ENCODE measurements at regions not wholly inside any gene's neighbourhood (a gene's known extent, or its start where the extent isn't known, plus 50 kb on each side); places are given as distances from the start of the nearest gene placed in this dataset.

DNA sequence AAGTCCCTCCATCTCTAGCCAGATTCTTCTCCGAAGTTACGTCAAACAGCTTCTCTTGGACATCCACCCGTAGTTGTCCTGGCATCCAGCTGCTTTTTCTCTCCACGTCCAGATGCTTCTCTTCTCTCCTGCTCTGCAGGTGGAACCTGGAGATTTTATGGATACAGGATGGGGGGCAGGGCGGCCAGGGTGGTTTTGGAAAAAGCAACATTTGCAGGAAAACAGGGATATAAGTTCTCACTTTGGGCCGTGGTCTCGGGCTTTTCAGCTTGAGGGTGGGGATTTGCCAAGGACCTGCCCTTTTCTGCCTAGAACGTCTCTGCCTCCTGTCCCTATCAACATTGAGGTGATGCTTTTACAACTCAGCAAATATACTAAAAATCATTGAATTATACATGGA is 1941.6 kb upstream of the C9orf72 start:
- peaks cover 18% of the 10 kb centered on the region for H3K4me1 Mint-ChIP-seq
- H3K27me3 Mint-ChIP-seq (ENCODE audit: insufficient read depth, low read depth) = no peaks in the 10 kb centered on the region
- Histone ChIP-seq H3K79me2 (ENCODE audit: low read depth) (no peaks in the 10 kb centered on the region), H3K4me1 (peaks cover 20% of the 10 kb centered on the region), H4K20me1 (ENCODE audit: low read depth) (peaks cover 3% of the 10 kb centered on the region), H3K9ac (no peak overlapping the region), H3K27me3 (peaks cover 15% of the 10 kb centered on the region), H2AFZ (replicated peaks) (no peak overlapping the region), H3K4me3 (no peak overlapping the region), H3K9me3 (ENCODE audit: low read depth) (no peaks in the 10 kb centered on the region), H3K36me3 (no peaks in the 10 kb centered on the region), H3K4me2 (peak overlapping the region; percentile 45), H3F3A (ENCODE audit: low read depth) (peaks cover 28% of the 10 kb centered on the region), H3K27ac (no peak overlapping the region)
- H3K27ac Mint-ChIP-seq = no peak overlapping the region
- no peak overlapping the region for H3K4me3 Mint-ChIP-seq
- no peak for DNase-seq (ENCODE audit: low spot score)
- peaks cover 7% of the 10 kb centered on the region for H3K9me3 Mint-ChIP-seq
- no peak for TF ChIP-seq CTCF (IDR thresholded peaks at IDR 0.05)
- no peak for TF ChIP-seq EZH2phosphoT487 (IDR thresholded peaks at IDR 0.05)
- TF ChIP-seq EZH2 (IDR thresholded peaks at IDR 0.05) = no peak
- H3K36me3 Mint-ChIP-seq = no peaks in the 10 kb centered on the region

GRCh38 chr9:29548436-29548835 is 1975.2 kb upstream of the C9orf72 start:
- H3K9me3 Mint-ChIP-seq = no peaks in the 10 kb centered on the region
- no peak overlapping the region for H3K4me3 Mint-ChIP-seq
- H3K27ac Mint-ChIP-seq = no peak overlapping the region
- H4K20me1 ChIP-seq (ENCODE audit: low read depth) = no peaks in the 10 kb centered on the region
- no peak overlapping the region for H3K9ac ChIP-seq
- TF ChIP-seq EZH2 (IDR thresholded peaks at IDR 0.05) = no peak
- no peak for TF ChIP-seq EZH2phosphoT487 (IDR thresholded peaks at IDR 0.05)
- no peak for TF ChIP-seq CTCF (IDR thresholded peaks at IDR 0.05)
- no peaks in the 10 kb centered on the region for H3F3A ChIP-seq (ENCODE audit: low read depth)
- no peaks in the 10 kb centered on the region for H3K79me2 ChIP-seq (ENCODE audit: low read depth)
- no peak for DNase-seq (ENCODE audit: low spot score)
- H3K9me3 ChIP-seq (ENCODE audit: low read depth) = no peaks in the 10 kb centered on the region
- no peaks in the 10 kb centered on the region for H3K4me1 ChIP-seq
- no peaks in the 10 kb centered on the region for H3K36me3 ChIP-seq
- no peak overlapping the region for H2AFZ ChIP-seq (replicated peaks)
- H3K4me3 ChIP-seq = no peak overlapping the region
- no peaks in the 10 kb centered on the region for H3K36me3 Mint-ChIP-seq
- no peaks in the 10 kb centered on the region for H3K27me3 Mint-ChIP-seq (ENCODE audit: insufficient read depth, low read depth)
- no peaks in the 10 kb centered on the region for H3K27me3 ChIP-seq
- no peak overlapping the region for H3K4me2 ChIP-seq
- no peak overlapping the region for H3K27ac ChIP-seq
- no peaks in the 10 kb centered on the region for H3K4me1 Mint-ChIP-seq

DNA sequence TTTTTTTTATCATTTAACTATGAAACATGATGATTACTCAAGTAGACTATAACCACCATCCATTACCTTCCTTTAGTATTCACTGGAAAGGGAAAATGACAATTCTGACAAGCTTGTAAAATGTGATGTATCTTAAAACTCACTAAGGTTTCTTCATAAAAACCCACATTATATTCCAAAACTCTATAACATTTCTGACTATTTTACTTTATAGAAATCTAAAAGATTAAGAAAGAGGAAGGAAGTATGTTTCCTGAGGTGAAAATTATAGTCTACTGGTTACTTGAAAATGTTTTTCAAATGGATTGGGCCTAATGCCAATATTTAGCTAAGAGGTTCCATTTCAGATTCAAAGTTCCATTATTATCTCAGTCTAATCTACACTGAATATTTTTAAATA is 1982.2 kb upstream of the C9orf72 start:
- Histone ChIP-seq H3K4me3 (no peak overlapping the region), H3K27ac (no peak overlapping the region), H4K20me1 (ENCODE audit: low read depth) (no peaks in the 10 kb centered on the region), H2AFZ (replicated peaks) (no peak overlapping the region), H3K9ac (no peak overlapping the region), H3K4me2 (no peak overlapping the region), H3K36me3 (no peaks in the 10 kb centered on the region), H3K27me3 (no peaks in the 10 kb centered on the region), H3K79me2 (ENCODE audit: low read depth) (no peaks in the 10 kb centered on the region), H3K4me1 (no peaks in the 10 kb centered on the region), H3F3A (ENCODE audit: low read depth) (no peaks in the 10 kb centered on the region), H3K9me3 (ENCODE audit: low read depth) (no peaks in the 10 kb centered on the region)
- Mint-ChIP-seq H3K4me1 (no peaks in the 10 kb centered on the region), H3K9me3 (no peaks in the 10 kb centered on the region), H3K4me3 (no peak overlapping the region), H3K27ac (no peak overlapping the region), H3K36me3 (no peaks in the 10 kb centered on the region), H3K27me3 (ENCODE audit: insufficient read depth, low read depth) (peaks cover 3% of the 10 kb centered on the region)
- TF ChIP-seq EZH2phosphoT487 (IDR thresholded peaks at IDR 0.05) (no peak), CTCF (IDR thresholded peaks at IDR 0.05) (no peak), EZH2 (IDR thresholded peaks at IDR 0.05) (no peak)
- DNase-seq (ENCODE audit: low spot score) = no peak

DNA sequence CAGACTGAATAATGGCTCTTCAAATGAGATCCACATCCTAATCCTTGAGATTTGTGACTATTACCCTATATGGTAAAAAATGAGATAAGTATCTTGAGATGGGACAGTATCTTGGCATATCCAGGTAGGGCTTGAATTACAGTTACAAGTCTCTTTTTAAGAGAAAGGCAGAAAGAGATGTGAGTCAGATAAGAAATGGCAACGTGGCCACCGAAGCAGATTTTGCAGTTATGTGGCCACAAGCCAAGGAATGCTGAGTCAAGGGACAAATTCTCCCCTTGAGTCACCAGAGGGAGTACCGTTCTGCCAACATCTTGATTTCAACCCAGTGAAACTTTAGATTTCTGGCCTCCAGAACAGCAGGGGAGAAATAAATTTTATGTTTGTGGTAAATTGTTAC is 1983.0 kb upstream of the C9orf72 start:
- DNase-seq (ENCODE audit: low spot score) = no peak
- Histone ChIP-seq H3K4me1 (no peaks in the 10 kb centered on the region), H3K9me3 (ENCODE audit: low read depth) (no peaks in the 10 kb centered on the region), H2AFZ (replicated peaks) (no peak overlapping the region), H3K36me3 (no peaks in the 10 kb centered on the region), H3K27ac (no peak overlapping the region), H3K4me2 (no peak overlapping the region), H3F3A (ENCODE audit: low read depth) (no peaks in the 10 kb centered on the region), H3K9ac (no peak overlapping the region), H3K4me3 (no peak overlapping the region), H3K27me3 (no peaks in the 10 kb centered on the region), H3K79me2 (ENCODE audit: low read depth) (no peaks in the 10 kb centered on the region), H4K20me1 (ENCODE audit: low read depth) (no peaks in the 10 kb centered on the region)
- Mint-ChIP-seq H3K27ac (no peak overlapping the region), H3K4me1 (no peaks in the 10 kb centered on the region), H3K9me3 (no peaks in the 10 kb centered on the region), H3K4me3 (no peak overlapping the region), H3K36me3 (no peaks in the 10 kb centered on the region), H3K27me3 (ENCODE audit: insufficient read depth, low read depth) (peaks cover 3% of the 10 kb centered on the region)
- TF ChIP-seq EZH2phosphoT487 (IDR thresholded peaks at IDR 0.05) (no peak), CTCF (IDR thresholded peaks at IDR 0.05) (no peak), EZH2 (IDR thresholded peaks at IDR 0.05) (no peak)

Data from neural progenitor cell (in vitro differentiated cells).